Peyer's patch (tissue), 4 donors: ENCODE measurements at regions not wholly inside any gene's neighbourhood (a gene's known extent, or its start where the extent isn't known, plus 50 kb on each side); places are given as distances from the start of the nearest gene placed in this dataset.

Experiments
- POLR2A ChIP-seq, 2 donors: fragments of 450-650 bp; IDR thresholded peaks; one replicate each; pipeline ENCODE4 v1.5.1; 2017; ENCODE audit warnings: antibody characterized with exemption in 2 of 2, mild to moderate bottlenecking in 2 of 2, moderate library complexity in 2 of 2
- TF ChIP-seq, protein P1 (sequence below), 6 experiments: fragments of 450-650 bp in 4 of 6; fragments of 200-600 bp in 2 of 6; sonication (generic) in 1 of 6; IDR thresholded peaks; one replicate each; pipeline ENCODE4 v1.5.1; 2017 to 2019; ENCODE audit warnings: antibody characterized with exemption in 6 of 6, mild to moderate bottlenecking in 3 of 6, moderate library complexity in 1 of 6

DNA sequence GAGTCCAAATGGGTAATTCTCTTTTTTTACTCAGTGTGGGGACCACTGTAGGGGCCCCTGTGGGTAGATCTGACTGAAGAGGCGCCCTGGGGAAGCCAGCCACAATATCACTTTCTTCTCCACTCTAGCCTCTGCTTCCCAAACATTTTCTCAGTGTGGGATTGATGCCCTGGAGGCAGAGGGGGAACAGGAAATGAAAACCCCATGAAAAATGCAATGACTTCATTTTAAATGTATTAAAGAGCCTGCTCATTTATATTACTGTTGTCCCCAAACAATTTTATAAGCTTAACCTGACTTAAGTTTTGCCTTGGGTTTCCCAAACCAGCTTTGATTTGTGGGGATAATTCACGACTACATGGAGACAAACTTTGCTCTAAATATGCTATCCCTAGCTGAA is 181.9 kb downstream of the C1orf94 start:
- TF ChIP-seq, protein P1, sequence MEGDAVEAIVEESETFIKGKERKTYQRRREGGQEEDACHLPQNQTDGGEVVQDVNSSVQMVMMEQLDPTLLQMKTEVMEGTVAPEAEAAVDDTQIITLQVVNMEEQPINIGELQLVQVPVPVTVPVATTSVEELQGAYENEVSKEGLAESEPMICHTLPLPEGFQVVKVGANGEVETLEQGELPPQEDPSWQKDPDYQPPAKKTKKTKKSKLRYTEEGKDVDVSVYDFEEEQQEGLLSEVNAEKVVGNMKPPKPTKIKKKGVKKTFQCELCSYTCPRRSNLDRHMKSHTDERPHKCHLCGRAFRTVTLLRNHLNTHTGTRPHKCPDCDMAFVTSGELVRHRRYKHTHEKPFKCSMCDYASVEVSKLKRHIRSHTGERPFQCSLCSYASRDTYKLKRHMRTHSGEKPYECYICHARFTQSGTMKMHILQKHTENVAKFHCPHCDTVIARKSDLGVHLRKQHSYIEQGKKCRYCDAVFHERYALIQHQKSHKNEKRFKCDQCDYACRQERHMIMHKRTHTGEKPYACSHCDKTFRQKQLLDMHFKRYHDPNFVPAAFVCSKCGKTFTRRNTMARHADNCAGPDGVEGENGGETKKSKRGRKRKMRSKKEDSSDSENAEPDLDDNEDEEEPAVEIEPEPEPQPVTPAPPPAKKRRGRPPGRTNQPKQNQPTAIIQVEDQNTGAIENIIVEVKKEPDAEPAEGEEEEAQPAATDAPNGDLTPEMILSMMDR (IDR thresholded peaks at IDR 0.05): no peak
- TF ChIP-seq POLR2A (IDR thresholded peaks at IDR 0.05): no peak
